MCF 10A (cell line): ENCODE measurements at regions not wholly inside any gene's neighbourhood (a gene's known extent, or its start where the extent isn't known, plus 50 kb on each side); places are given as distances from the start of the nearest gene placed in this dataset.
A peak's percentile ranks its signal among the peaks of the same experiment; 100 is the strongest.
"Not testable (repeated sequence)": the region's sequence is repeated elsewhere in the genome, so short reads cannot be mapped to it uniquely, and the experiment has no call there.

ENCODE experiments used
- BruUV-seq: library from RNA; stranded (reverse); fragments of 400-500 nt; replicated peaks from 2 replicates; lab custom pipeline; 2021; lab: Mats Ljungman, UMichigan
- CTCF ChIA-PET: fragments of 300-600 bp; sonication (Branson Sonifier 250); formaldehyde crosslinking; extraction: SDS; loops from one replicate; lab custom pipeline; 2021; ENCODE audit warnings: antibody characterized with exemption, inconsistent platforms; lab: Yijun Ruan, JAX
- POLR2A ChIA-PET: fragments of 300-600, 350-650 bp; sonication (Branson Sonifier 250); formaldehyde crosslinking; extraction: SDS; loops from one replicate; lab custom pipeline; 2020; ENCODE audit warnings: antibody characterized with exemption, inconsistent platforms; lab: Yijun Ruan, JAX
- DNase-seq: peaks from one replicate; pipeline ENCODE4 v3.0.0-alpha.2; 2018; ENCODE audit not compliant: unreplicated experiment
- H3K27ac Mint-ChIP-seq: one replicate; pipeline ENCODE4 v1.8.0; 2022; ENCODE audit warnings: mild to moderate bottlenecking, low read depth, mixed read lengths; ENCODE audit not compliant: unreplicated experiment
- H3K27me3 Mint-ChIP-seq: one replicate; pipeline ENCODE4 v1.8.0; 2022; ENCODE audit warnings: mixed read lengths; ENCODE audit not compliant: insufficient read depth, unreplicated experiment
- H3K36me3 Mint-ChIP-seq: one replicate; pipeline ENCODE4 v1.8.0; 2022; ENCODE audit warnings: mild to moderate bottlenecking, moderate library complexity, mixed read lengths; ENCODE audit not compliant: insufficient read depth, unreplicated experiment
- H3K4me1 Mint-ChIP-seq: one replicate; pipeline ENCODE4 v1.8.0; 2022; ENCODE audit warnings: mixed read lengths; ENCODE audit not compliant: insufficient read depth, unreplicated experiment
- H3K4me3 Mint-ChIP-seq: one replicate; pipeline ENCODE4 v1.8.0; 2022; ENCODE audit warnings: mild to moderate bottlenecking, moderate library complexity, mixed read lengths; ENCODE audit not compliant: unreplicated experiment
- H3K9me3 Mint-ChIP-seq: one replicate; pipeline ENCODE4 v1.8.0; 2022; ENCODE audit warnings: mixed read lengths; ENCODE audit not compliant: unreplicated experiment
- CTCF ChIP-seq: fragments of 200-600 bp; IDR thresholded peaks from one replicate; pipeline ENCODE4 v1.8.0; 2022; ENCODE audit warnings: antibody characterized with exemption, mild to moderate bottlenecking; ENCODE audit not compliant: unreplicated experiment
- intact Hi-C: fragments of 100-400 bp; cut with micrococcal nuclease; formaldehyde crosslinking; loops from 2 replicates; pipeline ENCODE4 v1.14.1; 2022

DNA sequence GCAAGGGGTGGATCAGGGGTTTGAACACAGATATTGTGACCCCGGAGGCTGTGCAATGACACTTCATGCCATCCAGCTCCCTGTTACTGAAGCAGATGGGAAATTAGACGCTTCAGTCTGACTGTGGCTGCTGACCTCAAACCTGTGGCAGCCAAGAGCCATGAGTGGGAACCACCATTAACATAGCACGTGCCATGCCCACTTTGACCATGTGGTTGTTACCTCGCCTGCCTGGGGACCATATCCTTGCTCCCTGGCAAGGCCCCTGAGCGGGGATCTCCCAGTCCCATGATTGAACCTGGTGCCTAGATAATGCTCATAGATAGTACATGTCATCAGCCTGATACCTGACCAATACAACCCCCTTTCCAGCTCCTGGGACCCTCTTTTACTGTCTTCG lies 68.9 kb downstream of the CYP26B1 start:
- TF ChIP-seq CTCF = no peak

GRCh38 chr2:72077702-72078169 lies 69.9 kb downstream of the CYP26B1 start:
- Mint-ChIP-seq H3K4me3 (no peak overlapping the region), H3K4me1 (no peaks in the 10 kb centered on the region), H3K36me3 (no peaks in the 10 kb centered on the region), H3K27me3 (no peaks in the 10 kb centered on the region), H3K27ac (no peak overlapping the region), H3K9me3 (peaks cover 14% of the 10 kb centered on the region)
- no TSS peak for BruUV-seq
- no peak for TF ChIP-seq CTCF
- ChIA-PET CTCF (no interaction called here), POLR2A (no interaction called here)
- no peak for DNase-seq
- intact Hi-C loops = no loop called here

More for the DNA sequence above, 68.9 kb downstream of the CYP26B1 start:
- Mint-ChIP-seq H3K4me3 (no peak overlapping the region), H3K4me1 (no peaks in the 10 kb centered on the region), H3K27ac (no peak overlapping the region), H3K9me3 (peaks cover 8% of the 10 kb centered on the region), H3K27me3 (no peaks in the 10 kb centered on the region), H3K36me3 (no peaks in the 10 kb centered on the region)
- ChIA-PET POLR2A (no interaction called here), CTCF (interaction anchor here (1.0 kb wide), 1 partner anchor 59 kb away, joined by 3 read pairs; no protein-coding TSS in a partner anchor)
- intact Hi-C loops = no loop called here
- DNase-seq = no peak
- no TSS peak for BruUV-seq

DNA sequence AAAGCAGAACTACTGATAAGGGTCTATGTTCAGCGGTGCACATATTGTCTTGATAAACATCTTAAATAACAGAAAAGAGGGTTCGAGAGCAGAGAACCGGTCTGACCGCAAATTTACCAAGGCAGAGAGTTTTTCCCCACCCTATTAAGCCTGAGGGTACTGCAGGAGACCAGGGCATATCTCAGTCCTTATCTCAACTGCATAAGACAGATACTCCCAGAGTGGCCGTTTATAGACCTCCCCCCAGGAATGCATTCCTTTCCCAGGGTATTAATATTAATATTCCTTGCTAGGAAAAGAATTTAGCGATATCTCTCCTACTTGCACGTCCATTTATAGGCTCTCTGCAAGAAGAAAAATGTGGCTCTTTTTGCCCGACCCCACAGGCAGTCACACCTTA lies 74.3 kb downstream of the CYP26B1 start:
- BruUV-seq, H3K4me3 Mint-ChIP-seq, intact Hi-C loops, DNase-seq, CTCF ChIA-PET, H3K27ac Mint-ChIP-seq, H3K4me1 Mint-ChIP-seq, POLR2A ChIA-PET, H3K27me3 Mint-ChIP-seq, H3K36me3 Mint-ChIP-seq: not testable (repeated sequence)
- H3K9me3 Mint-ChIP-seq = peaks cover 15% of the 10 kb centered on the region

- BruUV-seq, POLR2A ChIA-PET, H3K9me3 Mint-ChIP-seq, H3K27me3 Mint-ChIP-seq, H3K4me3 Mint-ChIP-seq, CTCF ChIA-PET, H3K36me3 Mint-ChIP-seq, H3K4me1 Mint-ChIP-seq, intact Hi-C loops, DNase-seq, H3K27ac Mint-ChIP-seq: not testable (repeated sequence)
These were observed 83.5 kb downstream of the CYP26B1 start for GRCh38 chr2:72064197-72064596.

GRCh38 chr2:72062336-72062735 lies 85.3 kb downstream of the CYP26B1 start:
- no peak for TF ChIP-seq CTCF
- no peaks in the 10 kb centered on the region for H3K36me3 Mint-ChIP-seq
- no TSS peak for BruUV-seq
- H3K27ac Mint-ChIP-seq = peak overlapping the region; percentile 82
- CTCF ChIA-PET = interaction anchor here (0.6 kb wide), 1 partner anchor 555 kb away, joined by 3 read pairs; no protein-coding TSS in a partner anchor
- H3K9me3 Mint-ChIP-seq = no peaks in the 10 kb centered on the region
- no peak overlapping the region for H3K4me3 Mint-ChIP-seq
- no peaks in the 10 kb centered on the region for H3K27me3 Mint-ChIP-seq
- intact Hi-C loops = no loop called here
- POLR2A ChIA-PET = no interaction called here
- DNase-seq = no peak
- no peaks in the 10 kb centered on the region for H3K4me1 Mint-ChIP-seq
